ENCODE measurements at regions not wholly inside any gene's neighbourhood (a gene's known extent, or its start where the extent isn't known, plus 50 kb on each side); places are given as distances from the start of the nearest gene placed in this dataset.

- DNase-seq = no peak
Observed at GRCh38 chr7:379456-380138, 89.6 kb downstream of the FOXL3 start.

GRCh38 chr7:380139-380485, 90.1 kb downstream of the FOXL3 start:
- no peak for TF ChIP-seq CTCF (IDR thresholded peaks at IDR 0.05; ENCODE audit: low read depth, low read length)
- DNase-seq = no peak
- no peaks in the 10 kb centered on the region; the same call in 1 of the 2 replicates for H3K9me3 ChIP-seq
- no peaks in the 10 kb centered on the region for H3K36me3 ChIP-seq
- no peaks in the 10 kb centered on the region for H3K4me1 ChIP-seq
- H3K4me3 ChIP-seq (ENCODE audit: low read depth, low read length) = no peak overlapping the region
- peaks cover 6% of the 10 kb centered on the region; the same call in 1 of the 2 replicates for H3K27me3 ChIP-seq

More at GRCh38 chr7:379456-380138, 89.6 kb downstream of the FOXL3 start:
- Histone ChIP-seq H3K27me3 (peaks cover 6% of the 10 kb centered on the region; the same call in 1 of the 2 replicates), H3K36me3 (no peaks in the 10 kb centered on the region), H3K4me1 (no peaks in the 10 kb centered on the region), H3K4me3 (ENCODE audit: low read depth, low read length) (no peak overlapping the region), H3K9me3 (no peaks in the 10 kb centered on the region; the same call in 1 of the 2 replicates)
- no peak for TF ChIP-seq CTCF (IDR thresholded peaks at IDR 0.05; ENCODE audit: low read depth, low read length)

- DNase-seq = no peak
- H3K9me3 ChIP-seq = no peaks in the 10 kb centered on the region; the same call in 1 of the 2 replicates
- no peak for TF ChIP-seq CTCF (IDR thresholded peaks at IDR 0.05; ENCODE audit: low read depth, low read length)
- H3K36me3 ChIP-seq = no peaks in the 10 kb centered on the region
- no peak overlapping the region for H3K4me3 ChIP-seq (ENCODE audit: low read depth, low read length)
- H3K27me3 ChIP-seq = peaks cover 6% of the 10 kb centered on the region; the same call in 1 of the 2 replicates
- H3K4me1 ChIP-seq = no peaks in the 10 kb centered on the region
Observed at GRCh38 chr7:380711-381210, 90.8 kb downstream of the FOXL3 start.

GRCh38 chr7:381211-382042, 91.5 kb downstream of the FOXL3 start:
- Histone ChIP-seq H3K4me1 (no peaks in the 10 kb centered on the region), H3K9me3 (no peaks in the 10 kb centered on the region; the same call in 1 of the 2 replicates), H3K4me3 (ENCODE audit: low read depth, low read length) (no peak overlapping the region), H3K27me3 (peaks cover 4% of the 10 kb centered on the region; the same call in 1 of the 2 replicates), H3K36me3 (no peaks in the 10 kb centered on the region)
- DNase-seq = no peak
- TF ChIP-seq CTCF (IDR thresholded peaks at IDR 0.05; ENCODE audit: low read depth, low read length) = no peak

- Histone ChIP-seq H3K4me3 (ENCODE audit: low read depth, low read length) (no peak overlapping the region), H3K27me3 (no peaks in the 10 kb centered on the region), H3K36me3 (no peaks in the 10 kb centered on the region), H3K4me1 (no peaks in the 10 kb centered on the region), H3K9me3 (no peaks in the 10 kb centered on the region; the same call in 1 of the 2 replicates)
- no peak for DNase-seq
- TF ChIP-seq CTCF (IDR thresholded peaks at IDR 0.05; ENCODE audit: low read depth, low read length) = no peak
Observed at GRCh38 chr7:382043-382400, 92.1 kb downstream of the FOXL3 start.

Measured in BE2C (cell line).